Tibial nerve (tissue), 4 donors: ENCODE measurements at regions not wholly inside any gene's neighbourhood (a gene's known extent, or its start where the extent isn't known, plus 50 kb on each side); places are given as distances from the start of the nearest gene placed in this dataset.

ENCODE experiments used
- EP300 ChIP-seq, 2 donors: sonication (generic); formaldehyde crosslinking; IDR thresholded peaks; one replicate each; pipeline ENCODE4 v1.6.1; 2017; ENCODE audit warnings: antibody characterized with exemption in 2 of 2, mild to moderate bottlenecking in 1 of 2
- POLR2A ChIP-seq, 2 donors: fragments of 450-650 bp; IDR thresholded peaks; one replicate each; pipeline ENCODE4 v1.6.1; 2017; ENCODE audit warnings: antibody characterized with exemption in 2 of 2, mild to moderate bottlenecking in 2 of 2, moderate library complexity in 2 of 2
- TF ChIP-seq, protein P1 (sequence below), 5 experiments: fragments of 200-600 bp in 3 of 5; fragments of 450-650 bp in 2 of 5; sonication (generic) in 3 of 5; IDR thresholded peaks; one replicate each; pipeline ENCODE4 v1.5.1; 2016 to 2019; ENCODE audit warnings: antibody characterized with exemption in 5 of 5, mild to moderate bottlenecking in 3 of 5, moderate library complexity in 2 of 5

DNA sequence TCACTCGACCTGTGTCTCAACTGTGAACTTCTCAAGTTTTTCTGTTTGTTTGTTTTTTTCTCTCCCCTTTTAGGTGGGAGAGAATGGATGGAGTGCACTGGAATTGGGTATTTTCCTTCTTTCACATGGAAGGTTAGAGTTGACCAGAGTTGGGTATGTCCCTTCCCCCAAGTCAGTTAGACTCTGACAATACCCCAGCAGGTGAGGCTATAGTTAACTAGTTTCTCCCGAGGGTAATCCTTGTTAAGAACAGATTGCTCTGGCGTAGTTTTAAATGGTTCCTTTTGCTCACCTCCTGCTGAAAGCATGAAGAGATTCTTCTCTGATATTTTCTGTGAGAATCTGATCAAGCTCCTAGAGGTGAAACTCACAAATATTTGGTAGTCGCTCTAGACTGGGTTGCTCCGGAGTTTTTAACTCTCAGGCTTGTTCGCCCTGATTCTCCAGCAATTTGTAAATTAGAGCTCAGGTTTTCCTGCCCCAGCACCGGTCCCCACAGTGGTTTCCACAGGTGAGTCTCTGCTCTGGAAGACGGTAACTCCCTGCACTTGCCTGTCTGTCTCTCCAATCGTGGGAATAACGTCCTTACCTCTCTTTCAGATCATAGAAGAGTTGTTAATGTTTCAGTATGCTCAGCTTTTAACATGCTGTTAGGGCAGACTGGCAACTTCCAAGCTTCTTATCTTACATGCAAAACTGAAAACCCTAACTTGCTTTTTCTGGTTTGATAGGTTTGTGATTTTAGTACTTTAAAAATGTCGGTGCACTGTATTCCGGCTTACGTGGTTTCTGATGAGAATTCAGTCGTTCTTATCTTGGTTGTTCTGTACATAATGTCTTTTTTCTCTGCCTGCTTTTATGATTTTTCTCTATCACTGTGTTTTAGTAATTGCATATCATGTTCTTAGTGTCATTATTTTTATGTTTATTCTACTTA, 111.2 kb upstream of the HIVEP1 start:
- TF ChIP-seq, protein P1, sequence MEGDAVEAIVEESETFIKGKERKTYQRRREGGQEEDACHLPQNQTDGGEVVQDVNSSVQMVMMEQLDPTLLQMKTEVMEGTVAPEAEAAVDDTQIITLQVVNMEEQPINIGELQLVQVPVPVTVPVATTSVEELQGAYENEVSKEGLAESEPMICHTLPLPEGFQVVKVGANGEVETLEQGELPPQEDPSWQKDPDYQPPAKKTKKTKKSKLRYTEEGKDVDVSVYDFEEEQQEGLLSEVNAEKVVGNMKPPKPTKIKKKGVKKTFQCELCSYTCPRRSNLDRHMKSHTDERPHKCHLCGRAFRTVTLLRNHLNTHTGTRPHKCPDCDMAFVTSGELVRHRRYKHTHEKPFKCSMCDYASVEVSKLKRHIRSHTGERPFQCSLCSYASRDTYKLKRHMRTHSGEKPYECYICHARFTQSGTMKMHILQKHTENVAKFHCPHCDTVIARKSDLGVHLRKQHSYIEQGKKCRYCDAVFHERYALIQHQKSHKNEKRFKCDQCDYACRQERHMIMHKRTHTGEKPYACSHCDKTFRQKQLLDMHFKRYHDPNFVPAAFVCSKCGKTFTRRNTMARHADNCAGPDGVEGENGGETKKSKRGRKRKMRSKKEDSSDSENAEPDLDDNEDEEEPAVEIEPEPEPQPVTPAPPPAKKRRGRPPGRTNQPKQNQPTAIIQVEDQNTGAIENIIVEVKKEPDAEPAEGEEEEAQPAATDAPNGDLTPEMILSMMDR (IDR thresholded peaks at IDR 0.05) = no peak
- TF ChIP-seq POLR2A (IDR thresholded peaks at IDR 0.05) (no peak), EP300 (IDR thresholded peaks at IDR 0.05) (no peak)
